ENCODE measurements at regions not wholly inside any gene's neighbourhood (a gene's known extent, or its start where the extent isn't known, plus 50 kb on each side); places are given as distances from the start of the nearest gene placed in this dataset.

GRCh38 chr7:152521420-152522337 lies 85.9 kb upstream of the KMT2C start:
- TF ChIP-seq CTCF (IDR thresholded peaks at IDR 0.05) (no peak), POLR2A (IDR thresholded peaks at IDR 0.05) (no peak)

All from uterus (tissue), 2 donors.